Coronary artery (tissue), 2 donors: ENCODE measurements at regions not wholly inside any gene's neighbourhood (a gene's known extent, or its start where the extent isn't known, plus 50 kb on each side); places are given as distances from the start of the nearest gene placed in this dataset.
A peak's percentile ranks its signal among the peaks of the same experiment; 100 is the strongest.

ENCODE experiments used
- DNase-seq: peaks from one replicate; pipeline ENCODE4 v3.0.0-alpha.2; 2017; ENCODE audit warnings: low spot score
- H3K27ac ChIP-seq, 2 donors: fragments of 200-600 bp; sonication (generic); one replicate each; pipeline ENCODE4 v1.5.1; 2016 to 2019
- H3K4me3 ChIP-seq: fragments of 200-600 bp; sonication (generic); 2 replicates; pipeline ENCODE4 v1.5.1; 2016; ENCODE audit warnings: mild to moderate bottlenecking, moderate library complexity
- TF ChIP-seq, protein P1 (sequence below): fragments of 200-600 bp; sonication (generic); IDR thresholded peaks from one replicate; pipeline ENCODE4 v1.5.1; 2019; ENCODE audit warnings: antibody characterized with exemption

DNA sequence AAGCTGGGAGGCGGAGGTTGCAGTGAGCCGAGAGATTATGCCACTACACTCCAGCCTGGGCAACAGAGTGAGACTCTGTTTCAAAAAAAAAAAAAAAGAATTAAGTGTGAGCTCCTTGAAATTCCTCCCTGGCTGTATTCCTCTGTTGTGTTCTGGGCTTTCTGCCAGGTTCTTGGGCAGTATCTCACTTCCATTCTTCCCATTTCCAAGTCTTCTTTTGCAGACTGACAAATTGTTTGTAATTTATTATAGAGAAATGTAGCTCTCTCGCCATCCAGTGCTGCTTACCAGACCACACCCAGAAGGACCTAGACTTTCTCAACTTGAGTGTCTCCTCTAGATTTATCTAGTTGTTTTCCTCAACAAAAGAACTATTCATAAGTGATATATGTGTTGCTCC is 105.0 kb upstream of the ADGRL2 start:
- no peak overlapping the region for H3K4me3 ChIP-seq
- no peak overlapping the region for H3K27ac ChIP-seq
- DNase-seq = no peak

DNA sequence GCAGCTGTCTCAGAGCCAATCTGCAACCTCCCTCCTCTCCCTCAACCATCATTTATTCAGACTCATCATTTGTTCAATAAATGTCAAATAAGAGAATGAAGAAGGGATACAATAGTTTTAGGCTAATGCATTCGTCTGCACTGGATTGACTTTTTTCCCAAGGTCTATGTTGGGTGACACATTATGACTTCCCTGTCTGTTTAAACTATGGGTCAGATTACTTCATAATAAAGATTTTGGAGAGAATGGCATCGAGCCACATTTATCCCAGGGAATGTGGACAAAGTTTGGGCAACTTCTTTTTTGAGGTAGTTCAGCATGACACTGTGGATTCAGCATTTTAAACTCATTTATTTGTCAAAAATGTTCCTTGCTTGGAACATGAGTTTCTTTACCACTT is 107.4 kb upstream of the ADGRL2 start:
- Histone ChIP-seq H3K27ac (no peak overlapping the region), H3K4me3 (no peak overlapping the region)
- TF ChIP-seq, protein P1, sequence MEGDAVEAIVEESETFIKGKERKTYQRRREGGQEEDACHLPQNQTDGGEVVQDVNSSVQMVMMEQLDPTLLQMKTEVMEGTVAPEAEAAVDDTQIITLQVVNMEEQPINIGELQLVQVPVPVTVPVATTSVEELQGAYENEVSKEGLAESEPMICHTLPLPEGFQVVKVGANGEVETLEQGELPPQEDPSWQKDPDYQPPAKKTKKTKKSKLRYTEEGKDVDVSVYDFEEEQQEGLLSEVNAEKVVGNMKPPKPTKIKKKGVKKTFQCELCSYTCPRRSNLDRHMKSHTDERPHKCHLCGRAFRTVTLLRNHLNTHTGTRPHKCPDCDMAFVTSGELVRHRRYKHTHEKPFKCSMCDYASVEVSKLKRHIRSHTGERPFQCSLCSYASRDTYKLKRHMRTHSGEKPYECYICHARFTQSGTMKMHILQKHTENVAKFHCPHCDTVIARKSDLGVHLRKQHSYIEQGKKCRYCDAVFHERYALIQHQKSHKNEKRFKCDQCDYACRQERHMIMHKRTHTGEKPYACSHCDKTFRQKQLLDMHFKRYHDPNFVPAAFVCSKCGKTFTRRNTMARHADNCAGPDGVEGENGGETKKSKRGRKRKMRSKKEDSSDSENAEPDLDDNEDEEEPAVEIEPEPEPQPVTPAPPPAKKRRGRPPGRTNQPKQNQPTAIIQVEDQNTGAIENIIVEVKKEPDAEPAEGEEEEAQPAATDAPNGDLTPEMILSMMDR = no peak
- no peak for DNase-seq

More for the DNA sequence above, 105.0 kb upstream of the ADGRL2 start:
- TF ChIP-seq, protein P1 = no peak

DNA sequence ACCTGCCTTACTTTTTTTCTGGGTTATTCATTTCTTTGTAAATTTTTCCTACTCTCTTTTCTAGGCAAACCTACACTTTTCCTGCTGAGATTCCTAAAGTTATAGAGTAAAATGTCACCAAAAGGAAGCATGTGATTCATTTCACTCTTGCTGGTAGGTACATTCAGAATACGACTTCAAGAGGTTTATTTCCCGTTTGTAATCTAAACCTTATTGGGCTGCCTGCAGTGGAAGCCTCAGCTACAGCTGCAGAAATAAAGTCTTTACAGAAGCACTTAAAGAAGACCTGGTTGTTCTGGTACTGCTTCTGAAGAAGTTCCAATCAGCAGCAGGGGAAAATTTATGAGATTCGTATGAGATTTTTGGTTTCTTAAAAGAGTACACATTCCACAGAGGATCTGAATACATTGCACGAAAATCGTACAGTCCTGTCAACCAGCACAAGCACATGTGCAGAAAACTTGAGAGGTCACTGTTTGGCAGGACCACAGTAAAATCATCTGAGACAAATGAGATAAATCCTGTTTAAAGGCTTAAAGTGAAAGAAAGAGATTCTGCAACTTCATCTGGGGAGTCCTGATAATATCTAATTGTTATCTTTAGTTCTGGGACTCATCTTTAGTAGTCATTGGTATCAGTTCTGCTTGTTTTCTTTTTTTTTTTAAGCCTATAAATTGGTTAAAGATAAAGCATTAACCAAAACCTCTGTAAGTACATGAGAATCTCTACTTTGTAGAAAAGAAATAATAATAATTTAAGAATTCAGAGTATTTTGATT is 109.9 kb upstream of the ADGRL2 start:
- TF ChIP-seq, protein P1 = no peak

DNA sequence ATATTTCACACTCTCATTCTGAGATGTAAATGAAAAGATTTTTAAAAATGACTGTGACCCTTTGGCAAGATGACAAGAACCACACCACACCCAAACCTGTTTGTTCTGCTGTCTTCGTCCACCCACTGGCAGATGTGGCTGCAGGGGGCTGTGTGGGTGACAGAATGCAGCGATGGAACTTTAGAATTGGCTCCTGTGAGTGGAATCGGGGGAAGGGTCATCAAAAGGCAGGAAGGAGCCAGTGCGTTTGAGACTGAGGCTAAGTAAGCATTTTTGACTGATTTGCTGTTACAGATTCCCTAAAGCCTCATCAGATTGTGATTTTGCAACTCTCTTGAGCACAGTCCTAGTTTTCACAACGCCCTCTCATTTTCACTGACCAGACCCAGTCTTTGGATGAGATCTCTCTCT is 111.2 kb upstream of the ADGRL2 start:
- Histone ChIP-seq H3K4me3 (no peak overlapping the region), H3K27ac (no peak overlapping the region)
- TF ChIP-seq, protein P1 = no peak
- no peak for DNase-seq

More for the DNA sequence above, 109.9 kb upstream of the ADGRL2 start:
- Histone ChIP-seq H3K4me3 (no peak overlapping the region), H3K27ac (no peak overlapping the region)
- no peak for DNase-seq

DNA sequence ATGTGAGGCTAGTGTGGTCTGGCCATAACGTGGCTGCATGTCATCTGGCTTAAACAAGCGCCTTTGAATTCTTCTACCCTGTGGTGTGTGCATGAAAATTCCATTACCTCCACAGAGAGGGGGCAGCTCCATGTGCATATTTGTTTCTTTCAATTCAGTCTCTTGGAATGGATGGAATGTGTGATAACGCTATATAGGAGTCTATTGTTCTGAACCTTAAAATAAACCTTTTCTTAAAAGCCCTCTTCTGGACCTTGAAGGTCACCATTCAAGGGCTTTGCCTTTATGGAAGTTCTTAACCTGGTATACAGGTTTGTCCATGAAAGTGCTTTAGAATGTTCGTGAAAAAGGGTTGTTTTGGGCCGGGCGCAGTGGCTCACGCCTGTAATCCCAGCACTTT is 118.2 kb upstream of the ADGRL2 start:
- Histone ChIP-seq H3K27ac (no peak overlapping the region), H3K4me3 (no peak overlapping the region)
- TF ChIP-seq, protein P1 = no peak
- DNase-seq = no peak

DNA sequence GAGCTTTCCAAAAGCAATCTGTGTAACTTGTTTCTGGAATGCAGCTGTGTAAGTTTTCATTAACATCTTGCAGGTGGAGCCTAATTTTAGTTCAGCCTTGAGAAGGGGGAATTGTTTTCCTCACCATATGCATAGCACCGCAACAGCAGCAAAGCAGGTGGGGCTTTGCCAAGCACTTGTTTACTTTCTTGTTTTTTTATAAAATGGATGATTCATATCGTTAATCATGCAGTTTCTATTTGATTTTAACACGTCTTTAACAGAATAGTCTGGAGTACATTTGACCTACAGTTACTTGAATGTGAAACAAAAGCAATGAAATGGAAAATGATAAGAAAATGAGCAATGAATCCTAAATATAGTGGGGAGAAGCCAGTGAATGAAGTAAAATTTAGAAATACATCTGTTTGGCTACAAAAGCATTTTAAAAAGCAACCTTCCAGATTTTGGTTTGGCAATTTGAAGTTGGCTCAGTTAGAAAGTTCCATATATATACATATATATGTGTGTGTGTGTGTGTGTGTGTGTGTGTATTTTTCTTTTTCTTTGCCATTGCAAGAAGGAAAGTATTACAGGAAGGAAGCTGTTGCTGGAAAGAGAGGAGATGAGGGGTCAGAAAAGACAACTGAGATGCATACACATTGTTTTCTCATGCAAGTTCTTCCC is 119.0 kb upstream of the ADGRL2 start:
- Histone ChIP-seq H3K4me3 (peak overlapping the region; percentile 2), H3K27ac (no peak overlapping the region)
- DNase-seq = no peak
- TF ChIP-seq, protein P1 = no peak

DNA sequence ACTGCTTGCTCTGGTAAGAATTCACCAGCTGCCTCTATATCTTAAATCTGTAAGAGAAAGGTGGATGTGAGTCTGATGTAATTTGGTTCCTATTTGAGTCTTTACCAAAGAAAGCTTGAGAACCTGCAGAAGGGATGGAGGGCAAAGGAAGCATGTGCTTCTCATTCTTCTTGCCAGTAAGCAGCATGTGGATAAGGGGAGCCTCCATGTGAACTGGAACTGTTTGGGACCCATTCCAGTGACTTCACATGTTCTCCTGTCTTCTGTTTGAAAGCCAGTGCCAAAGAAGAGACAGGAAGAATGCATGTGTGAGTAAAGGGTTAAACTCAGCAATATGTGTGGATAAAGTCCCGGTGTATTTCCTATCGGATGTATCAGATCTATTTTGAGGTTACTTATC is 119.6 kb upstream of the ADGRL2 start:
- Histone ChIP-seq H3K27ac (no peak overlapping the region), H3K4me3 (peak overlapping the region; percentile 2)
- TF ChIP-seq, protein P1 = no peak
- DNase-seq = no peak
